HG02678 (cell line): ENCODE measurements at regions not wholly inside any gene's neighbourhood (a gene's known extent, or its start where the extent isn't known, plus 50 kb on each side); places are given as distances from the start of the nearest gene placed in this dataset.

Experiments
- ATAC-seq: cut with Tn5 transposase; IDR thresholded peaks from one replicate; pipeline ENCODE4 v1.9.1; 2021; ENCODE audit warnings: mild to moderate bottlenecking, moderate library complexity; ENCODE audit not compliant: unreplicated experiment

GRCh38 chr1:54497338-54497737, 50.7 kb upstream of the ACOT11 start:
- no peak for ATAC-seq

- ATAC-seq = no peak
Observed at GRCh38 chr1:54495954-54496353, 52.1 kb upstream of the ACOT11 start.

- no peak for ATAC-seq
Observed at GRCh38 chr1:54493608-54494007, 54.4 kb upstream of the ACOT11 start.

DNA sequence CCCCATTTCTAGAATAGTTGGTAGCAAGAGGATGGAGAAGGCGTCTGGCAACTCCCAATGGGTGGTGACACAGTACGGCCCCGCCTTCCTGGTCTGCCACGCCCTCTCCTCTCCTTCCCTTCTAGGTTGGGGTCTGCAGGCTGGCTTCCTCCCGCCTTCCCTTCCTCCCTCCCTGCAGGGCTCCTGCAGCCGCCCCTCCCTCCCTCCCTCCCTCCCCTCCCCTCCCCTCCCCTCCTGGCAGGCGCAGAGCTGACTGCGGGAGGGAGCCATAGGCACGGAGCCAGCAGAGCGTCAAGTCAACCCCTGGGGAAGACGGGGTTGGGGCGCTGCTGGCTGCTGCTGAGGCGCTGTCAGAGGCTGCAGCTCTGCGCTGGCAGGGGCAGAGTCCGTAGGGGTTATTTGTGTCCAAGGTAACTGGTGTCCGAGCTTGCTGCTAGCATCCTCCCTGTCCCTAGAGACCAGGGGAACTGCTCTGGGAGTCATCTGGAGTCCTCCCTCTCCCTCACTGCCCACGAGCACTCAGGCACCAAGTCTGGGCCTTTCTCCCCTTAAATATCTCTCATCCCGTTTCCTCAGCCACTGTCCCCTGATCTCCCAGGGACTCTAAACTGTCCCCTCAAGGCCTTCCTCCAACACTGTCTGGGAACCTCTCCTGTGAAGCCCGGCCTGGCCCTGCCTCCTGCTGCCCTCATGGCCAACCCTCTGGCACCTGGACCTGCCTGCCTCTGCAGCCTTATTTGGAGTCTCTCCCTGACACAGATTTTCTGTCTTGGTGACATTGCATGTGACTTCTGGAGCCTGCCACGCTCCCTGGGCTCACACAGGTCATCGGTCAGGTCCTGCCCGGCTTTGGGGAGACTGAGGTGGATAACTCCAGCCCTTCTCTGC, 57.4 kb upstream of the ACOT11 start:
- no peak for ATAC-seq

DNA sequence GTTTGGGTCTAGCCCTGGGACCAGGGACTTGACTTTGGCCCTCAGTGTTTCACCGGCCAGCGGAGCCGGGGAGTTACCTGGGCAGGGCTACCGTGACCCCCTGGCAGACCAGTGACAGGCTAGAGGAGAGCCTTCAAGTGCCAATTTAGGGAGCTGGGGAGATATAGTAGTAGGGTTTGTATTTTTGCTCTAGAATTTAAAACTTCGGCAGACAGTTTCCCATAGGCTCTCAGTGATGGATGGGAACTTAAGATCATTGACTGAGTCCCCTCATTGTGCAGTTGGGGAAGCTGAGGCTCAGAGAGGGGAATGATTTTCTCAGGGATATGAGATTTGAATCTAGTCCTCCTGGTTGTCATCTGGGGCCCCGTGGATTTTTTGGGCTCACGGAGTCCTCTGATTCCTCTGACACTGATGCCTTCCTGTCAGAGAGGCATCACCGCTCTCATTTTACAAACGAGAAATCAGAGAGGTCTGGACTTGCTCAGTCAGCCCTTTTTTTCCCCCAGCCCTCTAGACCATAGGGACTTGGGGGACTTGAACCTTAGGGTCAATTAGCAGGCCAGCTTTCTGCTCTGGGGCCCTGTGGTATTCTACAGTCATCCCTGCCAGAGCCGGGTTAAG, 58.3 kb upstream of the ACOT11 start:
- peak; percentile 6 for ATAC-seq

- ATAC-seq = peak; percentile 73
Observed at GRCh38 chr1:54488779-54489626, 59.0 kb upstream of the ACOT11 start.

- peak; percentile 62 for ATAC-seq
Observed at GRCh38 chr1:54488065-54488750, 59.8 kb upstream of the ACOT11 start.

- ATAC-seq = no peak
Observed at GRCh38 chr1:54487571-54488050, 60.4 kb upstream of the ACOT11 start.

- ATAC-seq = no peak
Observed at GRCh38 chr1:54486907-54487306, 61.1 kb upstream of the ACOT11 start.

DNA sequence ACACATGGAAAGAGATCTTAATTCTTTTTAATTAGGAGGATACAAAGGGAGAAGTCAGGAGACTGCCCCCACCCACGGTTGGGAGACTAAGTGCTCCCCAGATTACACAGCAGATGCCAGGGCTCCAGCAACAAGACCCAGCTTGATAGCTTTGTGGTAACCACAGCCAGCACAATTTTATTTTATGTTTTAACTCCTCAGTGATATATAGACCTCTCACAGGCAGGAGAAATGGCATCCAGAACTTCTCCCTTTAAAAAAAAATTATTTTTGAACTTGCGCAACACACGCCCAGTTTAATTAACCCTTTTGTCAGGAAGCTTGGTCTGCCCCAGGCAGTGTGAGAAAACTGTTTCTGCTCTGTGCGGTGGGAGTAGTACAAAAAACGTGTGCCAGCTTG, 62.6 kb upstream of the ACOT11 start:
- no peak for ATAC-seq

GRCh38 chr1:54483875-54484437, 64.1 kb upstream of the ACOT11 start:
- ATAC-seq = no peak

DNA sequence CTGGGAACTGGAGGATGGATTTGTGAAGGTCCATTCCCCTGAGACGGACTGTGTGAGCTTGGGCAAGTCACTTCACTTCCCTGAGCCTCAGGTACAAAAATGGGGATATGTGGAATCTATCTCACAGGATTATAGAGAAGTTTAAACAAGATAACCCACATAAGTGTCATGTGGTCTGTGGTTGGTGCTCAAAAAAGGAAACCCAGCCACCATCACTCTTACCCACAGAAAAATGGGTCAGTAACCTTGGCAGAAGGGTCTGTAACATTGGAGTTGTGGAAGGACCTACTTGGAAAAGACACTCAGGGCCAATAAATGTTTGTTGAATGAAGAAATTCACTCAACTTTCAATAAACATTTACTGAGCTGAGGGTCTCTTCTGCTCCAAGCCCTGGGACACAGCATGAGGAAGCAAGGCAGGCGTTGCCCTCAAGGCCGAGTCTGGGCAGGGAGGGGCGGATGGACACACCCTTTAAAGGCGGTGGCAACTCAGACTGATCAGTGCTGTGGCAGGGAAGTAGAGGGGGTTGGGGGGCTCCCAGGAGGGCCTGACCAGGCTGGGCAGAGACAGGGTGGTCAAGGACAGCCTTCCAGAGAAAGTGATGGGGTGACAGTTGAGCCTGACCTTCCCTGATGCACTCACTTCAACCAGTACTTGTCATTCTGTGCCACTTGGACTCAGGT, 66.7 kb upstream of the ACOT11 start:
- no peak for ATAC-seq

DNA sequence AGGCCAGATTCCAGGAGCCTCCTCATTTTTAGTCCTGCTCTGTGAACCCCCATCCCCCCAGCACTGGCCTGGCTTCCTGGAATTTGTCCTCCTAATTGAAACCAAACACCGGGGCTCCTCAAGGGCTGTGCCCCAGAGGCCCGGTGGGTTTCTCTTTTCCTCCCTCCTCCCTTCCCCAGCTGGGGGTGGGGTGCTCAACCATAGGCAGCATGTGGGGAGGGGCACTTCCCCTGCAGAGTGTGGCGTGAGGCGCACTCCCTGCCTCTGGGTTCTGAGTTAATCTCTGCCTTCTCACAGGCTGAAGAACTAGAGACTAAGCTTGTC, 67.5 kb upstream of the ACOT11 start:
- no peak for ATAC-seq

DNA sequence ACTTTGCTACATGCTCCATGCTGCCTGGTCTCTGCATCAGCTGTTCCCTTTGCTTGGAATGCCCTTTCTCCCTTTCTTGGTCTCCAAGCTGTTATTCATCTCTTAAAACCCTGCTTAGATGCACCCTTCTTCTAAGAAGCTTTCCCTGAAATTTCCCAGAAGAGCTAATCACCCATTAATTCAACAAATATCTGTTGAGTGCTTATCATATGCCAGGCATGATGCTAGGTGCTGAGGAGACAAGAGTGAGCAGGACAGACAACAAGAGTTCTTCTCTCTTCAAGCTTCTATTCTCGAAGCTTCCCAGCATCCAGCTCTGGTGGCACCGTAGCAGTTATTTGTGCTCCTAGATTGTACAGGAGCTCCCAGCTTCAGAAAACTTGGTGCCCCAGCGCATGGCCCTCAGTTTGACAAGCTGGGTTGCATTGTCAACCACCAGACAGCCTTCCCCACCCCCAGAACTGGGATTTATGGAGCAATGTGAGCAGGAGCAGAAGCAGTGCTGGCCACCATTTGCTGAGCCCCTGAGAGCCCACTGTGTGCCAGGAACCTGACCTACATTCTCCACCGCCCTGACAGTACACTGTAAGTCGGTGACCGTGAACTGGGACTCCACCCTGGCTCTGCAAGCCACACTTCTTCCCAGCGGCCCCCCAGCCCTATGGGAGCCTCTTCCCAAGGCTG, 68.0 kb upstream of the ACOT11 start:
- ATAC-seq = no peak

DNA sequence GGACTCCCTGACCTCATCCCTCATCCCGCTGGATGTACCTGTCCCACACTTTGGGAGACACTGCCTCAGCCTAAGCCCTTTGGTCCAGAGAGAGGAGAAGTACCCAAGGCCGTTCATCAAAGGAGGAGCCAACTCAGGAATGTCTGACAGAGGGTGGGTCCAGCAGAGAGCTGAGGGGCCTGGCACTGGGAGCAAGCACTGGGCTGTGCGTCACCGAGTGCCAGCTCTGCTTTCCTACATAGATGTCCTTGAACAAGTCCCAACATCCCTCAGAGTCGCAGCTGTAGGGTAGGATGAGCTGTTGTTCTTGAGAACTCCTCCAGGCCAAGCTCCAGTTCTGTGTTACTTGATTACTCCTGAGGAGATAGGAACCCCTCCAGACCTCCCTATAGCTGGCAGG, 68.8 kb upstream of the ACOT11 start:
- ATAC-seq = no peak

- no peak for ATAC-seq
Observed at GRCh38 chr1:54477153-54477561, 70.9 kb upstream of the ACOT11 start.

GRCh38 chr1:54476530-54477109, 70.4 kb upstream of the SSBP3 start:
- ATAC-seq = no peak

DNA sequence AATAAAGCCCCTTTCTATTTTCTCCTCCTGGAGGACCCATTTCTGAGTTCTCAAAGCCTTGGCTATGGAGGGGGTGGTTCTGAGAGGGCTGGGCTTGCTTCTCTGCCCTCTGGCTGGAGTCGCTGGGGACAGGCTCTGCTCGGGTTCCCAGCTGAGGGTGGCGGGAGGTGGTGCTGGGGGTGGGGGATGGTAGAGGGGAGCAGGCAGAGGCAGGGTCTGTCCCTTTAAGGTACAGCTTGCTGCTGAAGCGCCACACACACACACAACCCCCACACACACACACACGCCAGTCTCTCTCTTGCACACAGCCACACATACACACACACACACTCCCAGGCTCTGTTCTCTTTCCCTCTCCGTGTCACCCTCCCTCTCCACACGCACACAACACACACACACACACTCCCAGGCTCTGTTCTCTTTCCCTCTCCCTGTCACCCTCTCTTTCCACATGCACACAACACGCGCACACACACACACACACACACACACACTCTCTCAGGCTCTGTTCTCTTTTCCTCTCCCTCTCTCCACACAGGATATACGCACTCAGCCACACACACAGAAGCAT, 69.8 kb upstream of the SSBP3 start:
- ATAC-seq = no peak
